ENCODE measurements at regions not wholly inside any gene's neighbourhood (a gene's known extent, or its start where the extent isn't known, plus 50 kb on each side); places are given as distances from the start of the nearest gene placed in this dataset.

DNA sequence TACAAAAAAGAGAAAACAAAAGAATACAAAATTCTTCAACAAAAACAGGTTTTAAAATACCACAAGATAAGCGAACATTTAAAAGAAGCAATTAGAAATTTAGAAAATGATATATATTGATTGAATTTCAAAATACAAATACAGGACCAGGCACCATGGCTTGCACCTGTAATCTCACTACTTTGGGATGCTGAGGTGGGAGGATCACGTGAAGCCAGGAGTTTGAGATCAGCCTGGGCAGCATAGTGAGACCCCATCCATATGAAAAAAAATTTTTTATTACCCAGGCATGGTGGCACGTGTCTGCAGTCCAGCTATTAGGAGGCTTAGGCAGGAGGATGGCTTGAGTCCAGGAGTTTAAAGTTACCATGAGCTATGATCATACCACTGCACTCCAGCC is 109.9 kb upstream of the SLC30A5 start:
- TF ChIP-seq, protein P1, sequence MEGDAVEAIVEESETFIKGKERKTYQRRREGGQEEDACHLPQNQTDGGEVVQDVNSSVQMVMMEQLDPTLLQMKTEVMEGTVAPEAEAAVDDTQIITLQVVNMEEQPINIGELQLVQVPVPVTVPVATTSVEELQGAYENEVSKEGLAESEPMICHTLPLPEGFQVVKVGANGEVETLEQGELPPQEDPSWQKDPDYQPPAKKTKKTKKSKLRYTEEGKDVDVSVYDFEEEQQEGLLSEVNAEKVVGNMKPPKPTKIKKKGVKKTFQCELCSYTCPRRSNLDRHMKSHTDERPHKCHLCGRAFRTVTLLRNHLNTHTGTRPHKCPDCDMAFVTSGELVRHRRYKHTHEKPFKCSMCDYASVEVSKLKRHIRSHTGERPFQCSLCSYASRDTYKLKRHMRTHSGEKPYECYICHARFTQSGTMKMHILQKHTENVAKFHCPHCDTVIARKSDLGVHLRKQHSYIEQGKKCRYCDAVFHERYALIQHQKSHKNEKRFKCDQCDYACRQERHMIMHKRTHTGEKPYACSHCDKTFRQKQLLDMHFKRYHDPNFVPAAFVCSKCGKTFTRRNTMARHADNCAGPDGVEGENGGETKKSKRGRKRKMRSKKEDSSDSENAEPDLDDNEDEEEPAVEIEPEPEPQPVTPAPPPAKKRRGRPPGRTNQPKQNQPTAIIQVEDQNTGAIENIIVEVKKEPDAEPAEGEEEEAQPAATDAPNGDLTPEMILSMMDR (IDR thresholded peaks at IDR 0.05 in 8 of 11, conservative IDR thresholded peaks at IDR 0.05 in 3 of 11): no peak
- TF ChIP-seq POLR2AphosphoS5 (IDR thresholded peaks at IDR 0.05): no peak
- TF ChIP-seq POLR2A (IDR thresholded peaks at IDR 0.05): no peak
